Stimulated activated CD8-positive, alpha-beta memory T cell treated with anti-CD3 and anti-CD28 coated beads, Interleukin-15, amount 100 ng/mL, for 48 hours (primary cell): ENCODE measurements at regions not wholly inside any gene's neighbourhood (a gene's known extent, or its start where the extent isn't known, plus 50 kb on each side); places are given as distances from the start of the nearest gene placed in this dataset.

ENCODE experiments used
- DNase-seq, 2 donors: peaks; one replicate each; pipeline ENCODE4 v3.0.0-alpha.2; 2020; ENCODE audit warnings: low read depth in 2 of 2

DNA sequence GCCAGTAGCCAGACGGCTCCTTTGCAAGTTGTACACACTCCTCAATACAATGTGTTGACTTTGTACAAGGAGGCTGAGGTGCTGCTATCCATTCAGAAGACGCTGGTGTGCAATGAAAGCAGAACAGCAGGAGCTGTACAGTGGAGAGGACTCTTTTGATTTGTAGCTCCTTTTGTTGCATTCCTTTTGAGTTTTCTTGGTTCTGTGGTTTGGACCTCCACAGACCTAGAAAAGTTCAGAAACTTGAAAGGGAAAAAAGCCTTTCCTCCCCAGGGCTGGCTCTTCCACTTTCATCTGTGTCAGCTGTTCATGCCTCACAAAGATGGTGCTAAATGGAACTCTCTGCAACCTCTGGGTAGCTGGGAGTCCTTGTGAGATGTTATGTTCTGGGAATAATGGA, 117.4 kb downstream of the MAT2B start:
- DNase-seq: no peak

DNA sequence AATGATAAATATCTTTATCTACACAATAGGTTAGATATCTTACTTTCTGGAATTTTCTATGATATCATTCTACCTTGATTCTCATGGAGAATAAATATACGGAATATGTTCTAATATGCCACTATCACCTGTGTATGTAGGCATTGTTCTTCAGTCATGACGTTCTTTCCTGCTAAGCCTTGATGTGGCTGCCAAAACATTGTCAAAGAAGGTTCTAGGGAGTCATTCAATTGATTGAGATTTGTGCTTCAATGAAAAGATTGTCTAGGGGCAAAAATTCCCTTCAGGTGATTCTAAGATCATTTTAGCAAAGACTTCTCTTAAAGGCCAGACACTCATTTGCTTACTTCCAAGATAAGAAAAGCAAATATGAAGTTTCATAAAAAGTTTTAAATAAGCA, 118.1 kb downstream of the MAT2B start:
- no peak for DNase-seq

DNA sequence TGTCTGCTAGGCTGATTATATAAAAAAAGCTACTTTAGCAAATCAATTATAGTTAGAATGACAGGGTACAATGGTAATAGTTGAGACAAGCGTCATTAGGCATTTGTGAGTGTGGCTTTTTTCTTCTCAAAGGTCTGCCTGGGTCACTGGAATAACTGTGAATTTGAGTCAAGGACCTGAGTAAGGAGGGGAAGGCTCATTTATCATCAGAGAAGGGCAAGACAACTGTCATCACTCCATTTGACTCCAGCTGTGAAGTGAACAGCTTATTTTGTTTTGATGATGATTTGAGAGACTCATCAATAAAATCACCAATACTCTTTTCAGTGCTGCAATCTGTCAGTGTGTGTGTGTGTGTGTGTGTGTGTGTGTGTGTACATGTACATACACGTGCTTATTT, 118.6 kb downstream of the MAT2B start:
- no peak for DNase-seq

DNA sequence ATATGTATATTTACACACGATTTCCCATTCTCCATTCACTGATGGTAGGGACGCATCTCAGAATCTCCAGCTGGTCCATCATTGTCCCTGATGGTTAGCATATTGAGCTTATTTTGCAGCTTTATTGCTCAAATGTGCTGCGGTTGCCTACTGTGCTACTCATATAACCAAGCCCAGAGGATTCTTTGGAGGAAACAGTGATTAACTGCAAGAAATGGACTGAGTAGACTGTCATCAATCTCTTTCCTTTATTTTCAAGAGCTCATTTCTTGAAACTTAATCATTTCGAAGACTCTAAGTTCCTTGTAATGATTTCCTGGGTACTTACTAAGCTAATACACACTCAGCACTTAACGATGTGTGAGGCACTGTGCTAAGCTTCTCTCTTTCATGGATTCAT, 119.0 kb downstream of the MAT2B start:
- no peak for DNase-seq

DNA sequence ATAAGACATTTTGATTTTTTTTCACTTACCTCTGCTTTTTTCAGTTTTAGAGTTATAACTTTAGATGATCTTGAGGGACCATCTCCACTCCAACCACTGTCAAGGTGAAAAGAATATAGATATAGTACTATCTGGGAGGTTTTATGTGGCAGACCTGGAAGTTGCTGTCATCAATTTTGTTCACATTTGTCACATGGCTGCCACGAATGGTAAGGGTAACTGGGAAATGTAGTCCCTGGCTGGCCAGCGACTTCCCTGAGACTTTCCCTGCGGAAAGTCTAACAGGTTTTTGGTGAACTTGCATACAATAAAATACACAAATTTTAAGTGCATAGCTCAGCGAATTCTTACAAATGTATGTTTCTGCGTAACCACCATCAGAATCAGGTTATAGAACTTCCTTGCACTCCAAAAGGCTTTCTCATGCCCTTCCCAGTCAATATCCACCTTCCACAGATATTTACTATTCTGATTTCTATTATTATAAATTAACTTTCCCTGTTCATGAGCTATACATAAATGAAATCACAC, 121.5 kb downstream of the MAT2B start:
- DNase-seq: no peak

DNA sequence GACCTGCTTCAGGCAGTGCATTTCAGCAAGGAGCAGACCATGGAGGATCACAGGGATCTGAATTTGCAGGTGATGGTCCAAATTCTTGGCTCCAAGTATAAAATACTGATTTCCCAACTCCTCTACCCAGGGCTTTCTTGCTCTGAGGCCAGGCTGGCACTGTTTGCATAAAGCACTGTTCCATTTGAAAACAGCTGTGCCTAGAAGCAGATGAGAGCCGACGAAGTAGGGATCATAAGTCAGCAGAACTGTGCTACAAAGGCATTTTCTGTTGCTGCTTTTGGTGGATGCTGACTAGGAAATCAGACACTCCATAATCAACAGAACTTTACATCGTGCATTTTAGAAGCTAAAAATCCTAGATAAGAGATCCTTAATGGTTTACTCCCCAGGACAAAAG, 126.4 kb downstream of the MAT2B start:
- no peak for DNase-seq

DNA sequence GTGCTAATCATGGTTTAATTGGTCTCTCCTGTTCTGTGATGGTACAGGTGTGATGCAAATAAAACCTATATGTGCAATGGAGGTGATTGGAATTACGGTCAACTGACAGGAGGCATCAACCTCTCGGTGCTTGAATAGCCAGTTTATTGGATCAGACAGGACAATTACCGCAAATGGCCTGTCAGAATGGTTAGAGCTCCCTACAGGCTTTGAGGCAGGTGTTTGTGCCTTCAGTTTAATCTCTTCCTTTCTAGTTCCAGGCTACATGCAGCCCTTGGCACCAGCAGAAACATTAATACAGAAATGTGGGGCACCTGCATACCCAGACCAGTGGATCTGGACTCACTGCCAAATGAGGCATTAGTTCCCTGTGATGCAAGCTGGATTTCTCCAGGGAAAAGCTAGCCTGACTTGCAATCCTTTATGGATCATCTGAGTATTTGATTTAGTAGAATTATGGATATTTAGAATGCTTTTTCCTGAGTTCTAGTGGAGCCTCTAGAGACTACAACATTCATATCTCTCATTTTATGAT, 128.6 kb downstream of the MAT2B start:
- no peak for DNase-seq

DNA sequence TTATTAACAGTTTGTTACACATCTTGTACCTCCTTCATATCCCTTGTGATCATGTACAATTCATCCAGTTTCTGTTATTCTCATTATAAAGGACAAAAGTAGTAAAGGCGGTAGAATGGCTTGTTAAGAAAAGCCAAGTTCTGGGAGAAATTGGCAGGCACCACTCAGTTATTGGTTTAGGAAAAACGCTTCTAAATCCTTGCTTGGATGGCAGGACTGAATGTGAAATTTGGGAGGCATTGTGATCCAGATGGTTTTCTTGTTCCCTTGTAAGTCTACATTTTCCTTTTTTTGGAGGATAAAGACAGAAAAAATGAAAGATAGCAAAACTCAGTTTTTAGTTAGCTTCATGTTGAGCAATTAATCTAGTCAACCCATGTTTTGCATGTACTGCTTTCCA, 130.2 kb downstream of the MAT2B start:
- DNase-seq: no peak

DNA sequence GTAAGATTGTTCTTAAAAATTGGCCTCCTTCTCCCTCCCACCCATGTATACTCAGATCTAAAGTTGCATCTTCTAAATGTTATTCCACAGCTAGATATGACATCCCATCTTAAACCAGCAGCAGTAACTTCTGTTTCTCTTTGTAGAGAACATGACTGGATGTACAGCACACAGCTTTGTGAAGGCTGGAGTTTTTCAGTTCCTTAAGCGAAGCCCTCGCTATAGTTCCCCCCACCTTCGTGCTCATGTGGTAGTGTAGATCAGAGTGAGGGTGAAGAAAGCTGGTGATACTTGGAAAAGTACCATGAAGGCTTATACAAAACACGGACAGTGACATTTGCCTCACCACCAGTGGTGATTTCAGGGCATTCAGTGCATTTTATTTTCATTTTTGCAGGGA, 137.5 kb downstream of the MAT2B start:
- DNase-seq: no peak

DNA sequence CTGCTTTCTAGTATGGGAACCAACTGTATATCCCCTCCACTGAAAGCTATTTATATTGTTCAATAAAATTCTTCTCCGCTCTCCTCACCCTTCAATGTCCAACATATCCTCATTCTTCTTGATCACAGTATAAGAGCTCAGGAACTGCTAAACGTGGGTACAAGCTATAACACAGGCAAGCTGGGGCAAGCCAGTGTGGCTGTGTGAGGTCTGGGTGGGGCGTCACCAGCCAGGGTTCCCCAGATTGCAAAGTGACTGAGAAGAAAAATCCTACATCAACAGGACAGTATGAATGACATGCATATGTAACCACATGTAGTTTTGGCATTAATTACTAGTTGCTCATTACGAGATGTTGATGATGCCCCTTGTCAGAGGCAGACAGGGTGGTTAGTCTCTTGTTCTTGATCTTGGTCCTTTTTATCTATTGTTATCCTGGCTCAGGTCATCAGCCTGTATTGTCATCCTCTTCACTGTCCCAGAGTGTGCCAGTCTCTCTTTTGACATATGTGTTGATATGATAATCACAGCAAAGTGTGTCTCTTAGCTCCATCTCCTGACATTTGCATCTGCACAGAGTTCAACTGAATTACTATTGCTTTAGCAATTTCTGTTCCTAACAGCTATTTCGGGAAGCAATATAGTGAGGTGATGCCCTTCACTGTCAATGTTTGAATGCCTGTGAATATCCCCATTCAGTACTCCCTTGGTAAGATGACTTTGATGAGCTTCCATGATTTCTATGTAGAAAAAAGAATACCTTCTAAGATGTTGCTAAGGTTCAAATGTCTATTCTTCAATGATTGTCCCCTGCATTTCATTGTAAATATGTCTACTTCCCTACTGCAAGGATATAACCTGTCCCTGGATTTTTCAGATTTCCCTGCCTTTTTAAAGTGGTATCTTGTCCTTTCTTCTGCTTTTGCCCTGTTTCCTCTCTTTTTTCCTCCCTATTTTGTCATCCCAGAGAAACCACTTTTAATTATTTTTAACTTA, 140.3 kb downstream of the MAT2B start:
- DNase-seq: no peak

DNA sequence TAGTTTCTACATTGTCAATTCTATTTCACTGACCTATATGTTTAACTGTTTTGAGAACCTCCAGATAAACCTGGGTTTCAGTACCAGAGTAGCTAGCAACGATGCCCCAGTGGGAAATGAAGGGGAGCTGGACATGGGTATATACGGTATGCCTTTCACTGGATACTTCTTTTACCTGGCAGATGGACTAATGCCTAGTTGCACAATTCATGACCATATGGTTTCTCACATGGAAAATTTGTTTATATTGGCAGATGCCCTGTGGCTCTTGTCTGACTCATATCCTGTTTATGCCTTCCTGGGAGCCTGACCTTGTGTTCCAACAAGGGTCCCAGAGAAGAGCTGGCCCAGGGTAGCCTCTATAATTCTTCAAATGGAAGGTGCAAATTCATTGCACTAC, 144.1 kb downstream of the MAT2B start:
- DNase-seq: no peak

DNA sequence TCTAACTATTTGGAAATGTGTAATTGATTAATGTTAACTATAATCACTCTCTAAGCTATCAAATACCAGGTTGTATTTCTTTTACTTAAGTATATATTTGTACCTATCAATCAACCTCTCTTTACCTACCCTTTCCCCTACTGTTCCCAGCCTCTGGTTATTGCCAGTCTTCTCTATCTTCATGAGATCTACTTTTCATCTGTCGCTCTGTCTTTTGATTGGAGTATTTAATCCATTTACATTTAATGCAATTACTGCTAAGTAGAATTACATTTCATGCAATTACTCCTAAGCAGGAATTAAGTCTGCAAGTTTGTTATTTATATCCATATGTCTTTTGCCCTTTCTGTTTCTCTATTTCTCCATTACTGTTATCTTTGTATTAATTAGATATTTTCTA, 148.1 kb downstream of the MAT2B start:
- DNase-seq: no peak

DNA sequence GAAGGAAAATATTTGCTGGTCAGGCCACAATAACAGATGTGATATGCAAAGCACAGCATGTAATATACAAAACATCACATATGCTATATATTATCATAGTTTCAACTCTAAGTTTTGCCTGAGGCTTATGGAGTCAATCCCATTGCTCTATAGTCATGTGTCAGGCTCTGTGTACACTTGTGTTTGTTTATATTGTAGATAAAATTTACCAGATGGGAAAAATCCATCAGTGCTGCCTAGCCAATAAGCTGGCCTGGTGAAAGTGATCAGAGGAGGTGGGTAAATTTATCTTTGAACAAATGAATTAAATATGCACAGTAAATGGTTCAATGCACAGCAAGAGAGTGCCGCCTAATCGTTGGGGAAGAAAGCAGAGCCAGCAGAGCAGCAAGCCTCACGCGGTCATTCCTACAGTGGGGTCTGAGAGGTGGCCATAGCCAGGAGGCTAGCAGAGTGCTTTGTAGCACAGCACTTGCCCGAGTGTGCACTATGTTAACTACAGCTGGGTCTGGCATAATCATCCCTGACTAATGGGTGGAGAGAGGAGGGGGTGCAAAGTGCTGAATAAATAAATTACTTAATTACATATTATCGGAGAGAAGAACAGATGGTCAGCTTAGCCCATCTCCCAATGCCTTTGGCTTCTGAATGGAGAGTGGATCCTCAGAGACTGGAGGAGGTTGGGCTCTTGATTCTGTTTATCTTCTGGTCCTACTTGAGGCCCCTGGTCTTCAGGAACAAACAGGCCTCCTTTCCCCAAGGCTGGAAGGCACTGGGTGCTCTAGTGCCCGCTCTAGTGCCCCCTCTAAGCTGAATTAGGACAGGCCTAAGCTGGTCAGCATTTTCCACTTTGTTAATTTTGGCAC, 153.5 kb downstream of the MAT2B start:
- no peak for DNase-seq

DNA sequence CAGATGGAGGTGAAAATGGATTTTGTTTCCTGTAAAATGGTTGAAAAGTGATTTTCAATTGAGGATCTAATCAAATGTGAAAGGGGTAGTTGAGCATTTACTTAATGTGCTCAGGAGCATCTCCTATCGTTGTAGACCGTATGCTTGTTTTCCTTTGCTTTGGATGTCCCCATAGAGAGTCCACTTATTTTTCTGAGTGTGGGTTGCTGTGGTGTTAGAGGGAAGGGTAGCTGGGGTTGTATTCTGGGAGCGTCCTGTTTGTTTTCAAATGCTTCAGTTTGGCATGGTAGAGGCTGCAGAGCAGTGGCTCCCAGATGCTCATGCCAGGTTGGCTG, 154.1 kb downstream of the MAT2B start:
- DNase-seq: no peak

DNA sequence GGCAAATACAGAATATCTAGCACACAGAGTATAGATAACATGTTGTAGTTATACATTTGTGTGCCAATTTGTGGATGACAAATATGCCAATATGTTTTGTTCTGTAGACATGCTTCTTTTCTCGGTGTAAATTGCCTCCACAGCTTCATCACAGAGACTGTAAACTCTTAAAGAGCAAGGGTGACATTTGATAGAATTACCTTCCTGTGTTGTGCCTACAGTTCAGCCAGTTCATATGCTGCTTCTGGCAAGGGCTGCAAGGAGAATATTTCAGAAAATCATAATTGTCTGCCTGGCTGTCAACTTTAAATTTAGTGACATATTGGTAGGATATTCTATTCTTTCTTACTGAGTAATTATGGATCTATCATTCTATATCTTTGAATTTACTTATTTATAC, 155.1 kb downstream of the MAT2B start:
- no peak for DNase-seq

DNA sequence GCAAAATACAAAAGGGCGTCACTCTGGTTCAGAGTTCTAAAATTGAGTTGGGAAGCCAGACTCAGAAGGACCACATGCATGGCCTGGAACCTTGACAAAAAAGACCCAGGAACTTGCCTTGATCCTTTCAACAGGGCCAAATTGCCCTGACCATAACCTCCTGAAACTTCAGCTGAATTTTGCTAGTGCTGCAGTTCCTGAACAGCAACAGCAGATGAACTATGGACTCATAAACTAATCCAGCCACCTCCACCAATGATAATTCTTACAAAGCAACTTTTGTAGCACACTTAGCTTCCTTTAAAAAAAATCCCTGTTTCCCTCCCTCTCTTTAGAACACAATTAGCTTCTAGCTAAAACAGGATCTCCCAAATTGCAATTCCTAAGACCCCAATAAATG, 155.9 kb downstream of the MAT2B start:
- DNase-seq: no peak

DNA sequence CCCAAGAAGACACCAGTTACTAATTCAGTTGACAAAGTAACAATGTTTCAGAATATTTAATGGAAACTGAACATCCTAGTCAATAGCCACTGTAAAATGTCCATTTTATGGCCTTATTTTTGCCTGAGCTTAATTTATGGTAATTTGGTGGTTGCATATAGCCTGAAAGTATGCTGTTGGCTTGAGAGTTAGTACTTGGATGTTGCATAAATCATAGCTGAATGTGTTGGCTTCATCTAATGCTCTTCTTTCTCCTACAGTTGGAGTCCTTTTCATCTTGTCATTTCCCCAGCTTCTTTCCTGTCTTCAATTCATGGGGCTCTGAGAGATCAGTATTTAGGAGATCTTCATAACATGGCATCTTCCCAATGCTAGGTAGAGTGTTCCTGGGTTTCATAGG, 164.6 kb downstream of the MAT2B start:
- DNase-seq: no peak

DNA sequence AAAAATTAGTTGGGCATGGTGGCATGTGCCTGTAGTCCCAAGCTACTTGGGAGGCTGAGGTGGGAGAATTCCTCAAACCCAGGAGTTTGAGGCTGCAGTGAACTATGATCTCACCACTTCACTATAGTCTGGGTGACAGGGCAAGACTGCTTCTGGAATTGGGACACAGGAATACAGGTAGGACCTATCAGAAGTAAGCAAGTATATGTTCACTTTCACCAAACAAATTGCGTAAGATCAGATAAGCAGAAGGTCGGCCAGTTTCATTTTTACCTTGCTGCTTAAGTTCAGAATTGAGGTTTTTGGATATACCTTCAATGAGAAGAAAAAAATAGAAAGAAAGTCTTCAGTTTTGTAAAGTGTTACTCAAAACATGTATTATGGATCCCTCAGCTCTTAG, 171.7 kb downstream of the MAT2B start:
- no peak for DNase-seq

DNA sequence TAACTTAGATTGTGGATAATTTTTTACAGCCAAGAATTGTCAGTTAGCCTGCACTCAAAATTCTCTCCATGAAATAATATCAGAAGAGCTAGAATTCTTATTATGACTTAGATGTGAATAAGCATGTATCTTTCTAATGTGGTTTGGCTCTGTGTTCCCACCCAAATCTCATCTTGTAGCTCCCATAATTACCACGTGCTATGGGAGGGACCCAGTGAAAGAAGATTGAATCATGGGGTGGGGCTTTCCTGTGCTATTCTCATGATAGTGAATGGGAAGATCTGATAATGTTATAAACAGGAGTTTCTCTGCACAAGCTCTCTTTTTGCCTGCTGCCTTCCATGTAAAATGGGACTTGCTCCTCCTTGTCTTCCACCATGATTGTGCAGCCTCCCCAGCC, 176.8 kb downstream of the MAT2B start:
- DNase-seq: no peak

DNA sequence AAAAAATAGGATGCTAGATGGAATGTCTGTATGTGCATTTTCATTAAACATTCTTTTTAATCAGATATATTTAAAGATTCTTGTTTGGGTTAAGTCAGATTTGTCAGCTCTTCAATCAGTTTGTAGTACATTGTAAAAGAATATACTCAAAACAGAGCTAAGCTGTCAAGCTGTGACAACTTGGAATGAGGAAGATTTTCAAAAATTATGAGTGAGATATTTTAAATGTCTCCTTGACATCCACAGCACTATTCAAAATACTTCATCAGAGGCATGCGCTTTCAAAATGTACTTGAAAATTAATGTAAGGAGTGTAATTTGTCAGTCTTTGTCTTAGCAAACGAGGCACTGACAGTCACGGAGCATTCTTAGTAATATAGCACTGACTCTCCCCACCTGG, 182.0 kb downstream of the MAT2B start:
- DNase-seq: no peak

DNA sequence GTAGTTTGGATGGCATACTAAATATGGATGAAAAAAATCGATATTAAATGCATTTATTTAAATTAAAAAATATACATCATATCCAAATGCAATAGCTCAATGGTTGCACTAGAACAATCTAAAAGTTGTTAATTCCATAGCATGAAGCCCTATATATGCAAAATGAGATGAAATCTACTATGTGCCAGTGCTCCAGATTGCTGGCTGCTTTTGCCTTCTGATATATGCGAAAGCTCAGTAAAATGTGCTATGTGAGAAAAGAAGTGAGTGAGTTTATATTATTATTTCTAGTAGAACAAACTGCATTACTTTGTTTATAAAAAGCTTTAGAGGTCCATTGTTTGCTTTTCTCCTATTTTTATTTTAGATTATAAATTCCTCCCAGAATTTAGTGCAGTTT, 186.7 kb downstream of the MAT2B start:
- no peak for DNase-seq

DNA sequence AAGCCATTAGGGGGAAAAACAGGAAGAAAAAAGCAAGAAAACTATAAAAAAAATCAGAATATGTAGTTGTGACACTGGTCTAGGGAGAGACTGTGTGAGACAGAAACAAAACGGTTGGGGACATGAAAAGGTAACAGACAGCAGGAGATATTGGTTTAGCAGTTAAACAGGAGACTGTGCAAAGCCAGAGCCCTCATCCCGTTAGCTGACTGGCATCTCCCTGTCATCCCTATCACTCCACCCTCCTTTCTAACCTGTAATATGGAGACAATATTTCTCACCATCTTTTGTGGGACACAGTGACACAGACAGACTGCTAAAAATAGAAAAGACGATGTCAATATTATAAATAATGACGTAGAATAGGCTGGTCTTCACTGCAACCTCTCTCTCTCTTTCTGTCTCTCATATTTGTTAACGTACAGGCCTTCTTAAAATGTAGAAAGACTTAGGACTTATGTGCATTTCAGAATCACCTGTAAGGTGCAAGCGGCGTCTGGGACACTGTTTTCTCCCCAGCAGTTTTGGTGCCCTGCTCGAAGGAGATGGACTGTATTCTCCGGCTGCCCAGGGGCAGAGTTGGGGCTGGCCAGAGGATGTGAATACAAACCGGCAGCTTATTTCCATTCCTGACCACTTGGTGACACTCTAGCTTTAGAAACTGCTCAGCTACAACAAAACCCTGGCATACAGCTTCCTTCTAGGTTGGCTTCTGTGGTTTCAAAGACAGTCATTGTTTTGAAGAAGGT, 190.6 kb downstream of the MAT2B start:
- DNase-seq: no peak
